CD14-positive monocyte (primary cell): ENCODE measurements at regions not wholly inside any gene's neighbourhood (a gene's known extent, or its start where the extent isn't known, plus 50 kb on each side); places are given as distances from the start of the nearest gene placed in this dataset.

ENCODE experiments used
- DNase-seq, 3 donors: peaks; one replicate each; pipeline ENCODE4 v3.0.0-alpha.2; 2011 to 2022
- H2AFZ ChIP-seq: 2 replicates; pipeline ENCODE4 v1.6.0; 2012; ENCODE audit warnings: mild to moderate bottlenecking, low read depth, low read length, inconsistent platforms; ENCODE audit not compliant: insufficient read depth, poor library complexity, severe bottlenecking
- H3K27ac ChIP-seq, 2 donors: 1 replicate in 1 of 2; 2 replicates in 1 of 2; pipeline ENCODE4 v1.5.1; 2012 to 2013; ENCODE audit warnings: low read length in 2 of 2, control low read depth in 1 of 2, inconsistent platforms in 1 of 2, low read depth in 1 of 2, mild to moderate bottlenecking in 1 of 2
- H3K27me3 ChIP-seq, 2 donors: one replicate each; pipeline versions ENCODE4 v1.6.0 to v1.6.1; 2011 to 2013; ENCODE audit warnings: low read length in 2 of 2; ENCODE audit not compliant: control insufficient read depth in 2 of 2, insufficient read depth in 2 of 2
- H3K36me3 ChIP-seq, 2 donors: replicated peaks in 1 of 2; 1 replicate in 1 of 2; 2 replicates in 1 of 2; pipeline versions ENCODE4 v1.5.1 to v1.6.1; 2012 to 2013; ENCODE audit warnings: low read length in 2 of 2, control low read depth in 1 of 2, inconsistent platforms in 1 of 2, mild to moderate bottlenecking in 1 of 2; ENCODE audit not compliant: insufficient read depth in 2 of 2, control insufficient read depth in 1 of 2
- H3K4me1 ChIP-seq, 2 donors: 1 replicate in 1 of 2; 2 replicates in 1 of 2; pipeline versions ENCODE4 v1.5.1 to v1.6.1; 2012 to 2013; ENCODE audit warnings: low read length in 2 of 2, control low read depth in 1 of 2, inconsistent platforms in 1 of 2, mild to moderate bottlenecking in 1 of 2, moderate library complexity in 1 of 2; ENCODE audit not compliant: insufficient read depth in 2 of 2, control insufficient read depth in 1 of 2
- H3K4me2 ChIP-seq: replicated peaks from 2 replicates; pipeline ENCODE3; 2012; ENCODE audit warnings: low read length, moderate library complexity, mild to moderate bottlenecking; ENCODE audit not compliant: poor library complexity, severe bottlenecking; ENCODE audit errors: extremely low read depth
- H3K4me3 ChIP-seq, 3 experiments: fragments of 200-600 bp in 1 of 3; sonication (generic) in 1 of 3; replicated peaks in 1 of 3; 1 replicate in 2 of 3; 2 replicates in 1 of 3; pipeline ENCODE4 v1.5.1; 2011 to 2013; ENCODE audit warnings: low read length in 3 of 3, mild to moderate bottlenecking in 3 of 3, control low read depth in 2 of 3, low read depth in 2 of 3, inconsistent platforms in 1 of 3, moderate library complexity in 1 of 3
- H3K79me2 ChIP-seq: 2 replicates; pipeline ENCODE4 v1.6.0; 2012; ENCODE audit warnings: mild to moderate bottlenecking, control low read depth, inconsistent platforms, low read length, moderate library complexity; ENCODE audit not compliant: insufficient read depth
- H3K9ac ChIP-seq: 2 replicates; pipeline ENCODE4 v1.6.0; 2017; ENCODE audit warnings: low read length, mild to moderate bottlenecking; ENCODE audit not compliant: insufficient read depth, poor library complexity, severe bottlenecking
- H3K9me3 ChIP-seq, 2 donors: replicated peaks in 1 of 2; 1 replicate in 1 of 2; 2 replicates in 1 of 2; pipeline versions ENCODE4 v1.5.1 to v1.6.1; 2012 to 2013; ENCODE audit warnings: low read length in 2 of 2, control low read depth in 1 of 2; ENCODE audit not compliant: control insufficient read depth in 1 of 2, insufficient read depth in 1 of 2
- H4K20me1 ChIP-seq: 2 replicates; pipeline ENCODE4 v1.6.0; 2012; ENCODE audit warnings: mild to moderate bottlenecking, low read length, control low read depth, moderate library complexity; ENCODE audit not compliant: insufficient read depth
- H3K27ac Mint-ChIP-seq, 7 donors: one replicate each; pipeline ENCODE4 v1.8.0; 2020; ENCODE audit warnings: mild to moderate bottlenecking in 7 of 7, mixed read lengths in 7 of 7, moderate library complexity in 6 of 7, inconsistent platforms in 2 of 7
- H3K27me3 Mint-ChIP-seq, 3 donors: one replicate each; pipeline ENCODE4 v1.8.0; 2021 to 2022; ENCODE audit warnings: low read depth in 3 of 3, mild to moderate bottlenecking in 3 of 3, mixed read lengths in 3 of 3, moderate library complexity in 3 of 3, inconsistent platforms in 1 of 3
- H3K36me3 Mint-ChIP-seq, 2 donors: one replicate each; pipeline ENCODE4 v1.8.0; 2020; ENCODE audit warnings: mixed read lengths in 2 of 2, inconsistent platforms in 1 of 2, mild to moderate bottlenecking in 1 of 2
- H3K4me1 Mint-ChIP-seq: one replicate; pipeline ENCODE4 v1.8.0; 2020; ENCODE audit warnings: mild to moderate bottlenecking, mixed read lengths
- H3K4me3 Mint-ChIP-seq, 2 donors: one replicate each; pipeline ENCODE4 v1.8.0; 2020; ENCODE audit warnings: mild to moderate bottlenecking in 2 of 2, mixed read lengths in 2 of 2, moderate library complexity in 1 of 2
- H3K9me3 Mint-ChIP-seq, 7 donors: one replicate each; pipeline ENCODE4 v1.8.0; 2020 to 2022; ENCODE audit warnings: mixed read lengths in 7 of 7, mild to moderate bottlenecking in 6 of 7, moderate library complexity in 6 of 7, inconsistent platforms in 2 of 7
- WGBS: methylation state at CpG from one replicate; pipeline ENCODE4 v1.1.5; 2013; ENCODE audit warnings: missing lambda C conversion rate; ENCODE audit not compliant: insufficient coverage; 5-methylcytosine and 5-hydroxymethylcytosine counted together
- intact Hi-C, 2 donors: fragments of 100-400 bp; cut with micrococcal nuclease; formaldehyde crosslinking; loops; one replicate each; pipeline versions ENCODE4 v1.15.0 to v1.15.1; 2023
- TF ChIP-seq, protein P1 (sequence below): fragments of 200-600 bp; IDR thresholded peaks from one replicate; pipeline ENCODE4 v1.8.0; 2022; ENCODE audit warnings: antibody characterized with exemption, mild to moderate bottlenecking

DNA sequence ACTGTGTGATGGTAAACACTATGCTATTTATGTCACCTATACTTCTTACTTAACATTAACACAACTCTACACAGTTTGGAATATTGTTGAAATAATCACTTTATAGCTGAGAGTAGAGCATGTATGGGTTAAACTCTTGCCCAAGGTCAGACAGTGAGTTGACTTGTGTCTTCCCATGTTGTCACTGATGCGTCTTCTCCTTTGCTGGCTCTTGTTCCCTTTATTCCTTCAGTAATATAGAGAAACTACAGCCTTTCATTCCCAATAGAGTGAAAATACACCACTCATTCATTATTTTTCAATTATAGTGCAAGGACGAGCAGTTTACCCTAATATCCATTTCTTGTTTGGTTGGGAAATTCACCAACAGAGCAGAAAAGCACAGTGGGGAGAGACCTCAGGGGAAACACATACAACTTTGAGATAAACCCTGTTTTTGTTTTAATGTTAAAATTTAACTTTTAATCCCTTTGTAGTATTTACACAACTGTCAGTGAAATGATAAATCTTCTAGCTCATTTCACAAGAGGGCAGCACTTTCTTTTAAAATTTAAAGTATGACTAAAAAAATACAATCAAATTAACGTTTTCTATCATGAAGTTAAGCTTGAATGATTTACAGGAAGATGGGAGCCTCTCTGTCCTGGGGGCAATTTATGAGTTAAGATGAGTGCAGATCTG is 363.0 kb downstream of the UTRN start:
- H2AFZ ChIP-seq = no peak overlapping the region
- no peaks in the 10 kb centered on the region for H3K27me3 ChIP-seq
- no peaks in the 10 kb centered on the region for H4K20me1 ChIP-seq
- intact Hi-C loops = no loop called here
- H3K4me1 ChIP-seq = peaks cover 0 to 2% of the 10 kb centered on the region in 2 donors
- peak overlapping the region in 1 of 7 donors; percentile 21 for H3K27ac Mint-ChIP-seq
- no peak for DNase-seq
- peak overlapping the region in 1 of 2 donors; percentile 21 for H3K27ac ChIP-seq
- 80% methylated on average over 1 of the region's 3 CpGs for WGBS
- H3K4me3 Mint-ChIP-seq = no peak overlapping the region
- H3K9me3 Mint-ChIP-seq = no peaks in the 10 kb centered on the region
- TF ChIP-seq, protein P1, sequence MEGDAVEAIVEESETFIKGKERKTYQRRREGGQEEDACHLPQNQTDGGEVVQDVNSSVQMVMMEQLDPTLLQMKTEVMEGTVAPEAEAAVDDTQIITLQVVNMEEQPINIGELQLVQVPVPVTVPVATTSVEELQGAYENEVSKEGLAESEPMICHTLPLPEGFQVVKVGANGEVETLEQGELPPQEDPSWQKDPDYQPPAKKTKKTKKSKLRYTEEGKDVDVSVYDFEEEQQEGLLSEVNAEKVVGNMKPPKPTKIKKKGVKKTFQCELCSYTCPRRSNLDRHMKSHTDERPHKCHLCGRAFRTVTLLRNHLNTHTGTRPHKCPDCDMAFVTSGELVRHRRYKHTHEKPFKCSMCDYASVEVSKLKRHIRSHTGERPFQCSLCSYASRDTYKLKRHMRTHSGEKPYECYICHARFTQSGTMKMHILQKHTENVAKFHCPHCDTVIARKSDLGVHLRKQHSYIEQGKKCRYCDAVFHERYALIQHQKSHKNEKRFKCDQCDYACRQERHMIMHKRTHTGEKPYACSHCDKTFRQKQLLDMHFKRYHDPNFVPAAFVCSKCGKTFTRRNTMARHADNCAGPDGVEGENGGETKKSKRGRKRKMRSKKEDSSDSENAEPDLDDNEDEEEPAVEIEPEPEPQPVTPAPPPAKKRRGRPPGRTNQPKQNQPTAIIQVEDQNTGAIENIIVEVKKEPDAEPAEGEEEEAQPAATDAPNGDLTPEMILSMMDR = no peak
- H3K4me3 ChIP-seq = no peak overlapping the region
- no peaks in the 10 kb centered on the region for H3K36me3 ChIP-seq
- H3K4me2 ChIP-seq = no peak overlapping the region
- H3K9ac ChIP-seq = no peak overlapping the region
- no peaks in the 10 kb centered on the region for H3K9me3 ChIP-seq
- H3K79me2 ChIP-seq = peaks cover 6% of the 10 kb centered on the region
- no peaks in the 10 kb centered on the region for H3K27me3 Mint-ChIP-seq
- peaks cover 8 to 13% of the 10 kb centered on the region in 2 donors for H3K36me3 Mint-ChIP-seq
- H3K4me1 Mint-ChIP-seq = peaks cover 19% of the 10 kb centered on the region

DNA sequence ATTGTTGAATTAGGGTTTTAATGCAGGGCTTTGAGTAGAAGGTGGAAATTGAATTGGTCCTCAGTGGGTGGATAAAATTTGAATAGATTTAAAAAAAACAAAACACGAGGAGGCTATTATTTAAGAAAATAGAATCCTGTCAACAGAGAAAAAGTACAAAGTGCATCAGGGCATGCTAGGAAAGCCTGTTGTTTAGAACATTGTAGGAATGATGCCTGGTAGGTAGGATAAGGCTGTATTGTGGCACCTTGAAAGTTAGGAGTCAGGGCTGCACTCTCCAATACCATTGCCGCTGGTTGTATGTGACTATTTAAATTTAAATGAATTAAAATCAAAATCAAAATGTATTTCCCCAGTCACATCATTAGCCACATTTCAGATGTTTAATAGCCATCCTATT is 363.9 kb downstream of the UTRN start:
- peaks cover 6% of the 10 kb centered on the region for H3K79me2 ChIP-seq
- Mint-ChIP-seq H3K27ac (peak overlapping the region in 2 of 7 donors; percentile 28 to 52), H3K9me3 (peaks cover 0 to 1% (median 0%) of the 10 kb centered on the region in 7 donors), H3K4me3 (no peak overlapping the region), H3K27me3 (no peaks in the 10 kb centered on the region), H3K36me3 (peaks cover 8 to 13% of the 10 kb centered on the region in 2 donors), H3K4me1 (peaks cover 26% of the 10 kb centered on the region)
- H3K36me3 ChIP-seq = no peaks in the 10 kb centered on the region
- H3K4me3 ChIP-seq = no peak overlapping the region
- WGBS = 100% methylated on average over 1 of the region's 2 CpGs
- H3K4me1 ChIP-seq = peaks cover 7% of the 10 kb centered on the region in 2 donors
- H3K27me3 ChIP-seq = no peaks in the 10 kb centered on the region
- DNase-seq = no peak
- H3K27ac ChIP-seq = no peak overlapping the region
- TF ChIP-seq, protein P1 = no peak
- H2AFZ ChIP-seq = no peak overlapping the region
- no peaks in the 10 kb centered on the region for H4K20me1 ChIP-seq
- no peak overlapping the region for H3K9ac ChIP-seq
- intact Hi-C loops = no loop called here
- no peak overlapping the region for H3K4me2 ChIP-seq
- H3K9me3 ChIP-seq = no peaks in the 10 kb centered on the region
